ENCODE measurements at regions not wholly inside any gene's neighbourhood (a gene's known extent, or its start where the extent isn't known, plus 50 kb on each side); places are given as distances from the start of the nearest gene placed in this dataset.

DNA sequence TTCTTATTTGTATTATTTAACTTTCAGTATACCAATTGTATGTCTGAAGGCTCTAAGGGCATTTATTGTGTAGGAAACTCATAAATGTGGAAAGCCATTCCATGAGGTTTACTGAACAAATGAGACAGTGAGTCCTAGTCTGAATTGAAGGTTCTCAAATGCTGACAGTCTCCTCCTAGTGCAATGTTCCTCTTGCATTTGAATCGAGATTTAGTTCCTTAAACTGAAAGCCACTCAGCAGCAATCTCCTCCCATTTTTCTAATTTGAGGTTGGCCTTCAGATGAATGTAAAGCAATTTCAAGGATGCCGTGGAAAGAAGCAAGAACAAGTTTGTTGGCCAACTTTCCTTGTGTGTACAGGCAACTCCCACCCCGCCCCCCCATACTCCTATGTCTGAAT lies 493.2 kb upstream of the KLF4 start:
- no peaks in the 10 kb centered on the region for H3K36me3 ChIP-seq
- no peak overlapping the region for H3K27ac ChIP-seq
- H3K4me3 ChIP-seq = no peak overlapping the region
- no peaks in the 10 kb centered on the region for H3K9me3 ChIP-seq (ENCODE audit: low read depth)
- TF ChIP-seq, protein P1, sequence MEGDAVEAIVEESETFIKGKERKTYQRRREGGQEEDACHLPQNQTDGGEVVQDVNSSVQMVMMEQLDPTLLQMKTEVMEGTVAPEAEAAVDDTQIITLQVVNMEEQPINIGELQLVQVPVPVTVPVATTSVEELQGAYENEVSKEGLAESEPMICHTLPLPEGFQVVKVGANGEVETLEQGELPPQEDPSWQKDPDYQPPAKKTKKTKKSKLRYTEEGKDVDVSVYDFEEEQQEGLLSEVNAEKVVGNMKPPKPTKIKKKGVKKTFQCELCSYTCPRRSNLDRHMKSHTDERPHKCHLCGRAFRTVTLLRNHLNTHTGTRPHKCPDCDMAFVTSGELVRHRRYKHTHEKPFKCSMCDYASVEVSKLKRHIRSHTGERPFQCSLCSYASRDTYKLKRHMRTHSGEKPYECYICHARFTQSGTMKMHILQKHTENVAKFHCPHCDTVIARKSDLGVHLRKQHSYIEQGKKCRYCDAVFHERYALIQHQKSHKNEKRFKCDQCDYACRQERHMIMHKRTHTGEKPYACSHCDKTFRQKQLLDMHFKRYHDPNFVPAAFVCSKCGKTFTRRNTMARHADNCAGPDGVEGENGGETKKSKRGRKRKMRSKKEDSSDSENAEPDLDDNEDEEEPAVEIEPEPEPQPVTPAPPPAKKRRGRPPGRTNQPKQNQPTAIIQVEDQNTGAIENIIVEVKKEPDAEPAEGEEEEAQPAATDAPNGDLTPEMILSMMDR (IDR thresholded peaks at IDR 0.05; ENCODE audit: low read depth, low read length) = no peak
- DNase-seq (ENCODE audit: low read depth in 1 of 2, low spot score in 1 of 2) = no peak
- no peaks in the 10 kb centered on the region for H3K4me1 ChIP-seq (ENCODE audit: low read depth)
- H3K27me3 ChIP-seq = no peaks in the 10 kb centered on the region

- Histone ChIP-seq H3K9me3 (ENCODE audit: low read depth) (no peaks in the 10 kb centered on the region), H3K27ac (no peak overlapping the region), H3K4me1 (ENCODE audit: low read depth) (no peaks in the 10 kb centered on the region), H3K4me3 (no peak overlapping the region), H3K36me3 (no peaks in the 10 kb centered on the region), H3K27me3 (no peaks in the 10 kb centered on the region)
- TF ChIP-seq, protein P1 (IDR thresholded peaks at IDR 0.05; ENCODE audit: low read depth, low read length) = no peak
- DNase-seq (ENCODE audit: low read depth in 1 of 2, low spot score in 1 of 2) = no peak
Observed at GRCh38 chr9:107982001-107982400, 492.4 kb upstream of the KLF4 start.

DNA sequence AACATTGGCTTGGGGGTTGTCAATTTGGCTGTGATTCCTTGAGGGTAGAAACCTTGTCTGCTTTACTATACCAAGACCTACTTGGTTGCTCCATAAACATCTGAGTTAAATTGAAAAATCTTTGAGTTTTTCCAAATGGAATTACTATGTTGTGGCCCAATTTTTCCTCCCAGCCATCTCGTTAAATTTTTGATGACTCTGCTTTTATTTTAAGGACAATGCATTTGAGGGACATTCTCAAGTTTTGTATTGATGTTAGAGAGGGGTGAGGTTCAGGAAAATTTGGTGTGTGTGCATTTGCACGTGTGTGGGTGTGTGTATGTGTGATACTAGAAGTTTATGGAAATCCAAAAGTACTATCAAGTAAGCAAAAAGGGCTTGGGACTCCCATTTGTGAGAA lies 491.4 kb upstream of the KLF4 start:
- no peak for DNase-seq (ENCODE audit: low read depth in 1 of 2, low spot score in 1 of 2)
- H3K9me3 ChIP-seq (ENCODE audit: low read depth) = no peaks in the 10 kb centered on the region
- H3K27me3 ChIP-seq = no peaks in the 10 kb centered on the region
- no peaks in the 10 kb centered on the region for H3K4me1 ChIP-seq (ENCODE audit: low read depth)
- TF ChIP-seq, protein P1 (IDR thresholded peaks at IDR 0.05; ENCODE audit: low read depth, low read length) = no peak
- no peak overlapping the region for H3K27ac ChIP-seq
- no peaks in the 10 kb centered on the region for H3K36me3 ChIP-seq
- H3K4me3 ChIP-seq = no peak overlapping the region

DNA sequence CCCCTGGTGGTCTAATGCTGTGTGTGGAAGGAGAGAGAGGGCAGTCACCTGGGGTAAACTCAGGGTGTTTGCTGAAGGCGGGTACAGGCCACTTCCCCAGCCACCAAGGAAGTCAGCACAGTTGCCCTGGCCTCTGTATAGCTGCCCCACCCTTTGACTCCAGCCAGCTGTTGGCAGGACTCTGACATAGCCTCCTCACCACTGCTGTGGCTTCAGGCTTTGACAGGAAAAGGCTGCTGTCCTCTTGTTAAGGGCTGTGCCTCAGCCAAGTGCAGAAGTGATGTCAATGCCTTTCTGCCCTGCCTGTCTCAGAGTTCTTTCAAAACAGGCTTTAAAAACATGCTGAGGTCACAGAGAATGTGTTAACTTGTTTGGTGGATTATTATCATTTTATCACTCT lies 487.2 kb upstream of the KLF4 start:
- no peak overlapping the region for H3K27ac ChIP-seq
- no peaks in the 10 kb centered on the region for H3K9me3 ChIP-seq (ENCODE audit: low read depth)
- no peaks in the 10 kb centered on the region for H3K36me3 ChIP-seq
- H3K4me1 ChIP-seq (ENCODE audit: low read depth) = no peaks in the 10 kb centered on the region
- DNase-seq (ENCODE audit: low read depth in 1 of 2, low spot score in 1 of 2) = peak in 1 of 2 donors; percentile 53
- H3K27me3 ChIP-seq = no peaks in the 10 kb centered on the region
- H3K4me3 ChIP-seq = no peak overlapping the region
- TF ChIP-seq, protein P1 (IDR thresholded peaks at IDR 0.05; ENCODE audit: low read depth, low read length) = no peak

- Histone ChIP-seq H3K27ac (no peak overlapping the region), H3K4me1 (ENCODE audit: low read depth) (no peaks in the 10 kb centered on the region), H3K9me3 (ENCODE audit: low read depth) (no peaks in the 10 kb centered on the region), H3K27me3 (no peaks in the 10 kb centered on the region), H3K36me3 (no peaks in the 10 kb centered on the region), H3K4me3 (no peak overlapping the region)
- TF ChIP-seq, protein P1 (IDR thresholded peaks at IDR 0.05; ENCODE audit: low read depth, low read length) = no peak
- DNase-seq (ENCODE audit: low read depth in 1 of 2, low spot score in 1 of 2) = peak in 1 of 2 donors; percentile 18
Observed at GRCh38 chr9:107975426-107976010, 485.9 kb upstream of the KLF4 start.
